Activated naive CD4-positive, alpha-beta T cell (primary cell): ENCODE measurements at regions not wholly inside any gene's neighbourhood (a gene's known extent, or its start where the extent isn't known, plus 50 kb on each side); places are given as distances from the start of the nearest gene placed in this dataset.

ENCODE experiments used
- DNase-seq, 4 experiments: peaks; one replicate each; lab custom pipeline; 2025; lab: John Stamatoyannopoulos, UW

- DNase-seq = no peak
Observed at GRCh38 chr2:236717120-236717519, 147.5 kb downstream of the ACKR3 start.

- DNase-seq = no peak
Observed at GRCh38 chr2:236717729-236718128, 148.1 kb downstream of the ACKR3 start.

GRCh38 chr2:236718207-236718992, 148.8 kb downstream of the ACKR3 start:
- no peak for DNase-seq

GRCh38 chr2:236719192-236719635, 149.6 kb downstream of the ACKR3 start:
- no peak for DNase-seq

GRCh38 chr2:236720974-236721540, 151.4 kb downstream of the ACKR3 start:
- no peak for DNase-seq

GRCh38 chr2:236724200-236724599, 154.6 kb downstream of the ACKR3 start:
- DNase-seq = no peak

- DNase-seq = no peak
Observed at GRCh38 chr2:236726701-236727450, 157.3 kb downstream of the ACKR3 start.

- no peak for DNase-seq
Observed at GRCh38 chr2:236728916-236729670, 159.5 kb downstream of the ACKR3 start.

GRCh38 chr2:236730393-236730792, 160.8 kb downstream of the ACKR3 start:
- DNase-seq = no peak

- no peak for DNase-seq
Observed at GRCh38 chr2:236731767-236732580, 162.3 kb downstream of the ACKR3 start.

GRCh38 chr2:236733156-236733555, 163.5 kb downstream of the ACKR3 start:
- DNase-seq = no peak

- no peak for DNase-seq
Observed at GRCh38 chr2:236735825-236736238, 166.2 kb downstream of the ACKR3 start.

GRCh38 chr2:236738030-236738429, 168.4 kb downstream of the ACKR3 start:
- DNase-seq = no peak

- DNase-seq = no peak
Observed at GRCh38 chr2:236738896-236739295, 169.3 kb downstream of the ACKR3 start.

GRCh38 chr2:236739663-236740062, 170.0 kb downstream of the ACKR3 start:
- no peak for DNase-seq

GRCh38 chr2:236740506-236740905, 170.9 kb downstream of the ACKR3 start:
- DNase-seq = no peak

GRCh38 chr2:236743039-236743920, 173.7 kb downstream of the ACKR3 start:
- no peak for DNase-seq

- no peak for DNase-seq
Observed at GRCh38 chr2:236743921-236744280, 174.3 kb downstream of the ACKR3 start.

GRCh38 chr2:236744281-236744705, 174.7 kb downstream of the ACKR3 start:
- no peak for DNase-seq

- no peak for DNase-seq
Observed at GRCh38 chr2:236744716-236745115, 175.1 kb downstream of the ACKR3 start.
